Endothelial cell (in vitro differentiated cells): ENCODE measurements at regions not wholly inside any gene's neighbourhood (a gene's known extent, or its start where the extent isn't known, plus 50 kb on each side); places are given as distances from the start of the nearest gene placed in this dataset.

Source experiments
- DNase-seq: peaks from one replicate; pipeline ENCODE4 v3.0.0; 2021; ENCODE audit warnings: low spot score
- H3K27ac Mint-ChIP-seq: one replicate; pipeline ENCODE4 v1.8.0; 2021; ENCODE audit warnings: mixed read lengths, inconsistent platforms; ENCODE audit not compliant: unreplicated experiment
- H3K27me3 Mint-ChIP-seq: one replicate; pipeline ENCODE4 v1.8.0; 2021; ENCODE audit warnings: mild to moderate bottlenecking, moderate library complexity, mixed read lengths, inconsistent platforms; ENCODE audit not compliant: unreplicated experiment
- H3K36me3 Mint-ChIP-seq: one replicate; pipeline ENCODE4 v1.8.0; 2021; ENCODE audit warnings: mild to moderate bottlenecking, low read depth, mixed read lengths, inconsistent platforms; ENCODE audit not compliant: unreplicated experiment
- H3K4me1 Mint-ChIP-seq: one replicate; pipeline ENCODE4 v1.8.0; 2021; ENCODE audit warnings: mild to moderate bottlenecking, mixed read lengths, inconsistent platforms; ENCODE audit not compliant: unreplicated experiment
- H3K4me3 Mint-ChIP-seq: one replicate; pipeline ENCODE4 v1.8.0; 2021; ENCODE audit warnings: mild to moderate bottlenecking, mixed read lengths, inconsistent platforms; ENCODE audit not compliant: unreplicated experiment
- H3K9me3 Mint-ChIP-seq: one replicate; pipeline ENCODE4 v1.8.0; 2021; ENCODE audit warnings: mixed read lengths, inconsistent platforms; ENCODE audit not compliant: unreplicated experiment
- TF ChIP-seq, protein P1 (sequence below): fragments of 200-600 bp; sonication (generic); IDR thresholded peaks from one replicate; pipeline ENCODE4 v1.5.0; 2021; ENCODE audit warnings: antibody characterized with exemption; ENCODE audit not compliant: unreplicated experiment

GRCh38 chr3:14277557-14277956, 98.9 kb downstream of the LSM3 start:
- Mint-ChIP-seq H3K4me1 (peaks cover 9% of the 10 kb centered on the region), H3K27me3 (peaks cover 10% of the 10 kb centered on the region), H3K4me3 (no peak overlapping the region), H3K36me3 (no peaks in the 10 kb centered on the region), H3K9me3 (peaks cover 5% of the 10 kb centered on the region), H3K27ac (no peak overlapping the region)
- no peak for DNase-seq
- TF ChIP-seq, protein P1, sequence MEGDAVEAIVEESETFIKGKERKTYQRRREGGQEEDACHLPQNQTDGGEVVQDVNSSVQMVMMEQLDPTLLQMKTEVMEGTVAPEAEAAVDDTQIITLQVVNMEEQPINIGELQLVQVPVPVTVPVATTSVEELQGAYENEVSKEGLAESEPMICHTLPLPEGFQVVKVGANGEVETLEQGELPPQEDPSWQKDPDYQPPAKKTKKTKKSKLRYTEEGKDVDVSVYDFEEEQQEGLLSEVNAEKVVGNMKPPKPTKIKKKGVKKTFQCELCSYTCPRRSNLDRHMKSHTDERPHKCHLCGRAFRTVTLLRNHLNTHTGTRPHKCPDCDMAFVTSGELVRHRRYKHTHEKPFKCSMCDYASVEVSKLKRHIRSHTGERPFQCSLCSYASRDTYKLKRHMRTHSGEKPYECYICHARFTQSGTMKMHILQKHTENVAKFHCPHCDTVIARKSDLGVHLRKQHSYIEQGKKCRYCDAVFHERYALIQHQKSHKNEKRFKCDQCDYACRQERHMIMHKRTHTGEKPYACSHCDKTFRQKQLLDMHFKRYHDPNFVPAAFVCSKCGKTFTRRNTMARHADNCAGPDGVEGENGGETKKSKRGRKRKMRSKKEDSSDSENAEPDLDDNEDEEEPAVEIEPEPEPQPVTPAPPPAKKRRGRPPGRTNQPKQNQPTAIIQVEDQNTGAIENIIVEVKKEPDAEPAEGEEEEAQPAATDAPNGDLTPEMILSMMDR = no peak

DNA sequence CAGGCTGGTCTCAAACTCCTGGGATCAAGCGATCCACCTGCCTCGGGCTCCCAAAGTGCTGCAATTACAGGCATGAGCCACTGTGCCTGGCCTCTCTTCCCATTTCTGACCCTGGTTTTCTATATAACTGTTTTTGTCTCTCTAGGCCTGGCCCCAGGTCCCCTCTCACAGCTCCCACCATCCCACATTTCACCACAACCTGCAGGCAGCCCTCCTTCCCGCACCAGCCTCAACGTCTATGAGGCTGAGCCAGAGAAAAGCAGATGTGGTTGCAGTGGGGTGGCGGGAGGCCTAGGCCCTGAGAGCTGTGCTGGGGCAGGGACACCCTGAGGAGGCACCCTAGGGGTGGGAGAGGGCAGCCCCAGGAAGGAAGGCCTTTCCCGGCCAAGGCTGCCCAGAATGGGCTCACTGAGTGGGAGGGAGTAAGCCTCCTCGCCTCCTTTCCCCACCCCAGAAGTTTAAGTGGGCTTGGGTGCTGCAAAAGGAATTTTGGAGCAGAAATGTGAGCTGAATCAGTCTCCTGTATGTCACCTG, 99.7 kb downstream of the LSM3 start:
- Mint-ChIP-seq H3K4me1 (peaks cover 9% of the 10 kb centered on the region), H3K36me3 (no peaks in the 10 kb centered on the region), H3K4me3 (no peak overlapping the region), H3K27me3 (peaks cover 10% of the 10 kb centered on the region), H3K27ac (no peak overlapping the region), H3K9me3 (peaks cover 5% of the 10 kb centered on the region)
- TF ChIP-seq, protein P1 = no peak
- DNase-seq = no peak

DNA sequence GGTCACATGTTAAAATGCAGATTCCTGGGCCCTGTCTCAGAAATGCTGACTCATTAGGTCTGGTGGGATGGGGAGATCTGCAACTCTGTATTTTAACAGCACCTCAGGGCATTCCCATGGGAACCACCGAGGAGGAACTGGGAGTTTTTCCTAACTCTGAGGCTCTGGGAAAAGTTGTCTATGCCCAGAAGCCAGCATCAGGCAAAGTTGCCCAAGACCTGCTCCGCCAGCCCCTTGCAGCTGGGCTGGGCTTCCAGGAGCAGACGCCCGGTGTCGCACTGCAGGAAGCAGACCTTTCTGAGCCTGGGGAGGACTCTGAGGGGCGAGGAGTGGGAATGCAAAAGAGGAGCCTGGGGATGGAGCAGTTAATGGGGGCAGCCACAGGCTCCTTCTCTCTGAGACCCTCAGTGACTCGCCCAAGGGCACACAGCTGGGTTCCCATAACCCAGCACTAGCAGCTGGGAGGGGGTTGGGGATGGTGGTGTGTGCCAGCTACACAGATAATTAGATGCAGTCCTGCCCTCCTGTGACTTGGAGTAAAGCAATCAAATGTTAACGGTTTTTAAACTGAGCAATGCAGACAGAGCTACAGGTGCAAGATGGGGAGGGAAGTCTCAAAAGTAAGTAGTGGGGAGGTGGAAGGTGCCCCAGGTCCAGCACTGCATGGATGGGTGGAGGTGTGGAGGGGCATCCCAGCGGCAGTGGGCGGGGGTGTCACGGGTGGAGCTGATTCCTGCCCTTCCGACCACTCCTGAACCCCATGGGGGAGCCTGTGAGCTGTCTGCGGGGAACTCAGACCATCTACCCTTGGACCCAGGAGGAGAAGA, 100.4 kb downstream of the LSM3 start:
- H3K9me3 Mint-ChIP-seq = peaks cover 5% of the 10 kb centered on the region
- DNase-seq = no peak
- H3K27ac Mint-ChIP-seq = no peak overlapping the region
- H3K36me3 Mint-ChIP-seq = no peaks in the 10 kb centered on the region
- H3K4me1 Mint-ChIP-seq = peaks cover 9% of the 10 kb centered on the region
- peaks cover 9% of the 10 kb centered on the region for H3K27me3 Mint-ChIP-seq
- H3K4me3 Mint-ChIP-seq = no peak overlapping the region
- TF ChIP-seq, protein P1 = no peak

- no peak for DNase-seq
- Mint-ChIP-seq H3K27me3 (peaks cover 7% of the 10 kb centered on the region), H3K9me3 (peaks cover 5% of the 10 kb centered on the region)
These were observed 101.0 kb downstream of the LSM3 start for GRCh38 chr3:14279626-14280061.

More at GRCh38 chr3:14279626-14280061, 101.0 kb downstream of the LSM3 start:
- Mint-ChIP-seq H3K27ac (no peak overlapping the region), H3K4me3 (no peak overlapping the region), H3K36me3 (no peaks in the 10 kb centered on the region), H3K4me1 (peaks cover 9% of the 10 kb centered on the region)
- TF ChIP-seq, protein P1 = no peak
